Right hindlimb (tissue), 1 donor: ENCODE measurements at regions not wholly inside any gene's neighbourhood (a gene's known extent, or its start where the extent isn't known, plus 50 kb on each side); places are given as distances from the start of the nearest gene placed in this dataset.
A peak's percentile ranks its signal among the peaks of the same experiment; 100 is the strongest.
"Not testable (repeated sequence)": the region's sequence is repeated elsewhere in the genome, so short reads cannot be mapped to it uniquely, and the experiment has no call there.

Source experiments
- DNase-seq: peaks from one replicate; pipeline ENCODE4 v3.0.0-alpha.2; 2018

GRCh38 chr2:175872721-175873120 lies 129.3 kb downstream of the LNPK start:
- DNase-seq, result no peak

- peak; percentile 27 for DNase-seq
These were observed 130.1 kb downstream of the LNPK start for GRCh38 chr2:175872005-175872348.

- no peak for DNase-seq
These were observed 130.6 kb downstream of the LNPK start for GRCh38 chr2:175871331-175872004.

- no peak for DNase-seq
These were observed 136.4 kb downstream of the LNPK start for GRCh38 chr2:175865716-175866115.

- no peak for DNase-seq
These were observed 137.8 kb downstream of the LNPK start for GRCh38 chr2:175864137-175864850.

GRCh38 chr2:175861958-175862357 lies 140.1 kb downstream of the LNPK start:
- DNase-seq, result no peak

GRCh38 chr2:175855794-175856453 lies 146.1 kb downstream of the LNPK start:
- DNase-seq, result peak; percentile 71

GRCh38 chr2:175855236-175855635 lies 146.8 kb downstream of the LNPK start:
- no peak for DNase-seq

GRCh38 chr2:175854665-175855064 lies 147.4 kb downstream of the LNPK start:
- DNase-seq, result peak; percentile 73

GRCh38 chr2:175854129-175854528 lies 147.9 kb downstream of the LNPK start:
- DNase-seq, result no peak

GRCh38 chr2:175853616-175853890 lies 148.5 kb downstream of the LNPK start:
- DNase-seq, result no peak

GRCh38 chr2:175852879-175853615 lies 149.0 kb downstream of the LNPK start:
- DNase-seq, result peak; percentile 27

GRCh38 chr2:175847128-175847527 lies 154.9 kb downstream of the LNPK start:
- DNase-seq, result no peak

GRCh38 chr2:175844169-175844568 lies 157.9 kb downstream of the LNPK start:
- DNase-seq, result no peak

GRCh38 chr2:175843625-175844024 lies 158.4 kb downstream of the LNPK start:
- no peak for DNase-seq

GRCh38 chr2:175842996-175843395 lies 159.1 kb downstream of the LNPK start:
- DNase-seq, result no peak

- not testable (repeated sequence) for DNase-seq
These were observed 161.3 kb downstream of the LNPK start for GRCh38 chr2:175840765-175841164.

GRCh38 chr2:175840256-175840655 lies 161.8 kb downstream of the LNPK start:
- DNase-seq, result no peak

- no peak for DNase-seq
These were observed 163.1 kb downstream of the LNPK start for GRCh38 chr2:175838979-175839378.

- peak; percentile 37 for DNase-seq
These were observed 165.0 kb downstream of the LNPK start for GRCh38 chr2:175837046-175837445.

GRCh38 chr2:175836361-175836760 lies 165.7 kb downstream of the LNPK start:
- DNase-seq, result no peak

- DNase-seq, result no peak
These were observed 167.6 kb downstream of the LNPK start for GRCh38 chr2:175834477-175834876.

- no peak for DNase-seq
These were observed 169.2 kb downstream of the LNPK start for GRCh38 chr2:175832866-175833265.

- no peak for DNase-seq
These were observed 172.3 kb downstream of the LNPK start for GRCh38 chr2:175829741-175830140.
